Keratinocyte (primary cell): ENCODE measurements at regions not wholly inside any gene's neighbourhood (a gene's known extent, or its start where the extent isn't known, plus 50 kb on each side); places are given as distances from the start of the nearest gene placed in this dataset.

ENCODE experiments used
- DNase-seq: peaks from one replicate; pipeline ENCODE4 v3.0.0-alpha.2; 2011; ENCODE audit warnings: low read depth, missing footprints, low spot score
- FAIRE-seq: peaks from 2 replicates; lab custom pipeline; 2011; peaks lifted over from hg19 to GRCh38; lab: Jason Lieb, UNC
- H2AFZ ChIP-seq: 2 replicates; pipeline ENCODE4 v1.6.0; 2012; ENCODE audit warnings: low read length, control low read depth, inconsistent platforms; ENCODE audit not compliant: control insufficient read depth
- H3K27ac ChIP-seq: 2 replicates; pipeline ENCODE4 v1.5.1; 2011; ENCODE audit warnings: low read length; ENCODE audit not compliant: control insufficient read depth, insufficient read depth
- H3K27me3 ChIP-seq: 3 replicates; pipeline ENCODE4 v1.6.0; 2011; ENCODE audit warnings: low read length; ENCODE audit not compliant: control insufficient read depth, insufficient read depth; ENCODE audit errors: extremely low read depth
- H3K36me3 ChIP-seq, 2 experiments: 2 replicates in 1 of 2; 3 replicates in 1 of 2; pipeline ENCODE4 v1.5.1; 2011; ENCODE audit warnings: low read length in 2 of 2, mild to moderate bottlenecking in 1 of 2; ENCODE audit not compliant: control insufficient read depth in 2 of 2, insufficient read depth in 2 of 2; ENCODE audit errors: extremely low read depth in 1 of 2
- H3K4me1 ChIP-seq: 3 replicates; pipeline ENCODE4 v1.5.1; 2011; ENCODE audit warnings: low read length; ENCODE audit not compliant: control insufficient read depth, insufficient read depth; ENCODE audit errors: extremely low read depth
- H3K4me2 ChIP-seq: 3 replicates; pipeline ENCODE4 v1.6.0; 2011; ENCODE audit warnings: low read depth, low read length; ENCODE audit not compliant: control insufficient read depth, insufficient read depth; ENCODE audit errors: extremely low read depth
- H3K4me3 ChIP-seq, 3 experiments: fragments of 200-600 bp in 1 of 3; sonication (generic) in 1 of 3; 2 replicates in 2 of 3; 3 replicates in 1 of 3; pipeline ENCODE4 v1.5.1; 2011 to 2016; ENCODE audit warnings: low read length in 3 of 3, mild to moderate bottlenecking in 3 of 3, control low read depth in 2 of 3, inconsistent platforms in 1 of 3, low read depth in 1 of 3, mixed read lengths in 1 of 3, mixed run types in 1 of 3, moderate library complexity in 1 of 3; ENCODE audit not compliant: control insufficient read depth in 2 of 3, insufficient read depth in 2 of 3; ENCODE audit errors: extremely low read depth in 1 of 3
- H3K79me2 ChIP-seq: 2 replicates; pipeline ENCODE4 v1.6.0; 2012; ENCODE audit warnings: low read length; ENCODE audit not compliant: control insufficient read depth, insufficient read depth
- H3K9ac ChIP-seq: 3 replicates; pipeline ENCODE4 v1.6.0; 2011; ENCODE audit warnings: low read length; ENCODE audit not compliant: control insufficient read depth, insufficient read depth; ENCODE audit errors: extremely low read depth
- H3K9me1 ChIP-seq: 3 replicates; pipeline ENCODE4 v1.6.0; 2011; ENCODE audit warnings: low read length; ENCODE audit not compliant: control insufficient read depth, insufficient read depth; ENCODE audit errors: extremely low read depth
- H3K9me3 ChIP-seq: 2 replicates; pipeline ENCODE4 v1.5.1; 2012; ENCODE audit warnings: low read depth, low read length; ENCODE audit not compliant: control insufficient read depth
- H4K20me1 ChIP-seq: 3 replicates; pipeline ENCODE4 v1.6.0; 2011; ENCODE audit warnings: low read length; ENCODE audit not compliant: control insufficient read depth, insufficient read depth; ENCODE audit errors: extremely low read depth
- EZH2 ChIP-seq: IDR thresholded peaks from one replicate; pipeline ENCODE4 v1.6.1; 2012; ENCODE audit warnings: inconsistent platforms, mild to moderate bottlenecking, low read length, moderate library complexity
- dilution Hi-C: fragments of 300-500 bp; cut with MboI; formaldehyde crosslinking; loops from one replicate; pipeline ENCODE4 v1.7.0; 2020; ENCODE audit warnings: low sequenced_read_pairs; ENCODE audit not compliant: extremely low pct_ligation_motif_present
- TF ChIP-seq, protein P1 (sequence below), 3 experiments: IDR thresholded peaks in 1 of 3; conservative IDR thresholded peaks in 1 of 3; optimal IDR thresholded peaks in 1 of 3; 2 replicates in 2 of 3; 3 replicates in 1 of 3; pipeline versions ENCODE3 to v1.5.1; 2011; ENCODE audit warnings: low read length in 3 of 3, mild to moderate bottlenecking in 3 of 3, moderate library complexity in 2 of 3, control low read depth in 1 of 3, inconsistent platforms in 1 of 3; ENCODE audit not compliant: insufficient read depth in 2 of 3; ENCODE audit errors: extremely low read depth in 1 of 3

DNA sequence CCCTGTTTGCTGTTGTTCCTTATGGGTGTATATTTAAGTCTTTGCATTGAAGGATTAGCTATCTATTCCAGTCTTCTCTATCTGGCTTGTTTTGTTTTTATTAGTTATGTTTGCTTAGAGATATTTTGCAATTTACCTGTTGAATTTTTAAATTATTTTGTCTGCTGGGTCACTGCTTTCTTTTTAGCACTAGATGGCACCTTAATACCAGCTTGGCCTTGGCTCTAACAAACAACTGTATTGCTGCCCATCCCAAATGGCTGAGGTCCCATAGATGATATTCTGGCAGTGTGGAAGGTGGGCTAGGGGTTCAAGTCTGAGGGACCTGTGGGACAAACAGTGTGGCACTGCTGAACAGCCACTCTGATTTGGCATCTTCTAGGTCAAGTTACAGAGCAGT, 144.0 kb upstream of the FBXO33 start:
- Histone ChIP-seq H3K27me3 (no peaks in the 10 kb centered on the region), H3K79me2 (no peaks in the 10 kb centered on the region), H3K36me3 (no peaks in the 10 kb centered on the region), H3K4me2 (no peak overlapping the region), H3K9ac (no peak overlapping the region), H3K27ac (no peak overlapping the region), H4K20me1 (no peaks in the 10 kb centered on the region), H3K9me3 (no peaks in the 10 kb centered on the region), H3K4me3 (no peak overlapping the region), H3K9me1 (no peaks in the 10 kb centered on the region), H3K4me1 (no peaks in the 10 kb centered on the region), H2AFZ (no peak overlapping the region)
- FAIRE-seq (no peak), DNase-seq (no peak)
- TF ChIP-seq, protein P1, sequence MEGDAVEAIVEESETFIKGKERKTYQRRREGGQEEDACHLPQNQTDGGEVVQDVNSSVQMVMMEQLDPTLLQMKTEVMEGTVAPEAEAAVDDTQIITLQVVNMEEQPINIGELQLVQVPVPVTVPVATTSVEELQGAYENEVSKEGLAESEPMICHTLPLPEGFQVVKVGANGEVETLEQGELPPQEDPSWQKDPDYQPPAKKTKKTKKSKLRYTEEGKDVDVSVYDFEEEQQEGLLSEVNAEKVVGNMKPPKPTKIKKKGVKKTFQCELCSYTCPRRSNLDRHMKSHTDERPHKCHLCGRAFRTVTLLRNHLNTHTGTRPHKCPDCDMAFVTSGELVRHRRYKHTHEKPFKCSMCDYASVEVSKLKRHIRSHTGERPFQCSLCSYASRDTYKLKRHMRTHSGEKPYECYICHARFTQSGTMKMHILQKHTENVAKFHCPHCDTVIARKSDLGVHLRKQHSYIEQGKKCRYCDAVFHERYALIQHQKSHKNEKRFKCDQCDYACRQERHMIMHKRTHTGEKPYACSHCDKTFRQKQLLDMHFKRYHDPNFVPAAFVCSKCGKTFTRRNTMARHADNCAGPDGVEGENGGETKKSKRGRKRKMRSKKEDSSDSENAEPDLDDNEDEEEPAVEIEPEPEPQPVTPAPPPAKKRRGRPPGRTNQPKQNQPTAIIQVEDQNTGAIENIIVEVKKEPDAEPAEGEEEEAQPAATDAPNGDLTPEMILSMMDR (optimal IDR thresholded peaks at IDR 0.05 in 1 of 3, IDR thresholded peaks at IDR 0.05 in 1 of 3, conservative IDR thresholded peaks at IDR 0.05 in 1 of 3; ENCODE audit: extremely low read depth in 1 of 3, insufficient read depth in 2 of 3, low read length in 3 of 3), result no peak
- no peak for TF ChIP-seq EZH2
- dilution Hi-C loops, result no loop called here

DNA sequence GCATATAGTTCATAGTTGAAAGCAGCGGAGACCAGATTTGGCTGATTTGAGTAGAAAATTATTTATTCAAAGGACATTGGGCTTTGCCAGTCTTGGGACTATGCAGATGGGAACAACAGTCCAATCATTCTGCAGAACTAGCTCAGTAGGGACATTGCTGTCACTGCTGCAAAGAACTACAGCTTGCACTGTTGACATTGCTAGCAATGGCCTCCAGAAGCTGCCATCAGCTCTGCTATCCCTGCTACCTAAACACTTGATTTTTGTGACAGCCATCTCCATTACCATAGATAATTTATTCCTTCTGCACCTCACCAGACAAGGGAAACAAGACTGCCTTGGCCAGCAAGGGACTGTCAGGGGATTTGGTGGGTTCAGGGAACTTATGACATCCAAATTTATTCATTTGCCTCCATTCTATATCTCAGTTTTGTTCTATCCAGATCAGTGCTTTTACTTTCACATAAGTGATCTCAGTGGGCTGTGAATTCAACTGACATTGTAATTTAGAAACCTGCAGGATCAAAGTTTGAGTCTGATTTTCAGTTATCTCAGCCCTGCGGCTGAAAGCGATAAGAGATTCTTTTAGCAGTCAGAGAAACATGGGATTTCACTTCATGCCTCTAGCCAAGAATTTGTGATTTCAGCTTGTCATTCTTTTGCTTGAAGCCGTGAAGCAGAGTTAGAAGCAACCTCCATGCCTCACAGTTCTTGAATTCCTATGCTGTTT, 136.7 kb upstream of the FBXO33 start:
- H3K27ac ChIP-seq, result no peak overlapping the region
- H3K4me1 ChIP-seq, result no peaks in the 10 kb centered on the region
- DNase-seq, result no peak
- H4K20me1 ChIP-seq, result no peaks in the 10 kb centered on the region
- H3K4me3 ChIP-seq, result no peak overlapping the region
- peaks cover 2% of the 10 kb centered on the region for H3K9me3 ChIP-seq
- no peak for FAIRE-seq
- H3K4me2 ChIP-seq, result no peak overlapping the region
- dilution Hi-C loops, result no loop called here
- no peaks in the 10 kb centered on the region for H3K27me3 ChIP-seq
- no peak overlapping the region for H2AFZ ChIP-seq
- H3K9ac ChIP-seq, result no peak overlapping the region
- H3K36me3 ChIP-seq, result no peaks in the 10 kb centered on the region
- no peaks in the 10 kb centered on the region for H3K9me1 ChIP-seq
- no peaks in the 10 kb centered on the region for H3K79me2 ChIP-seq
- no peak for TF ChIP-seq EZH2
- TF ChIP-seq, protein P1 (optimal IDR thresholded peaks at IDR 0.05 in 1 of 3, IDR thresholded peaks at IDR 0.05 in 1 of 3, conservative IDR thresholded peaks at IDR 0.05 in 1 of 3; ENCODE audit: extremely low read depth in 1 of 3, insufficient read depth in 2 of 3, low read length in 3 of 3), result no peak
